ENCODE measurements at regions not wholly inside any gene's neighbourhood (a gene's known extent, or its start where the extent isn't known, plus 50 kb on each side); places are given as distances from the start of the nearest gene placed in this dataset.

- TF ChIP-seq CTCF (IDR thresholded peaks at IDR 0.05) = no peak
- TF ChIP-seq POLR2A (IDR thresholded peaks at IDR 0.05) = no peak
- H3K4me1 ChIP-seq = no peaks in the 10 kb centered on the region
- H3K4me3 ChIP-seq = no peak overlapping the region
- intact Hi-C loops (cut with DNase I) = no loop called here
- H3K36me3 ChIP-seq = no peaks in the 10 kb centered on the region
- WGBS, 2 donors = 76 to 95% methylated on average over 7 of the region's 7 CpGs
- no peak for DNase-seq
- H3K9me3 ChIP-seq = no peaks in the 10 kb centered on the region
- H3K27me3 ChIP-seq = no peaks in the 10 kb centered on the region
- no peak overlapping the region for H3K27ac ChIP-seq
Measured at GRCh38 chr3:55413236-55413635, 73.9 kb downstream of the WNT5A start.

GRCh38 chr3:55412545-55412944, 74.6 kb downstream of the WNT5A start:
- no peaks in the 10 kb centered on the region for H3K9me3 ChIP-seq

GRCh38 chr3:55409806-55410205, 77.3 kb downstream of the WNT5A start:
- H3K4me1 ChIP-seq = no peaks in the 10 kb centered on the region
- intact Hi-C loops (cut with DNase I) = no loop called here
- DNase-seq = no peak
- peaks cover 0 to 3% (median 0%) of the 10 kb centered on the region in 3 donors for H3K9me3 ChIP-seq
- H3K27me3 ChIP-seq = no peaks in the 10 kb centered on the region
- no peak overlapping the region for H3K4me3 ChIP-seq
- WGBS, 2 donors = 89 to 100% methylated on average over 2 of the region's 2 CpGs
- no peaks in the 10 kb centered on the region for H3K36me3 ChIP-seq
- TF ChIP-seq POLR2A (IDR thresholded peaks at IDR 0.05) = no peak
- no peak for TF ChIP-seq CTCF (IDR thresholded peaks at IDR 0.05)
- no peak overlapping the region for H3K27ac ChIP-seq

More at GRCh38 chr3:55412545-55412944, 74.6 kb downstream of the WNT5A start:
- TF ChIP-seq POLR2A (IDR thresholded peaks at IDR 0.05) = no peak
- TF ChIP-seq CTCF (IDR thresholded peaks at IDR 0.05) = no peak
- no peaks in the 10 kb centered on the region for H3K4me1 ChIP-seq
- H3K27ac ChIP-seq = no peak overlapping the region
- H3K4me3 ChIP-seq = no peak overlapping the region
- intact Hi-C loops (cut with DNase I) = no loop called here
- no peaks in the 10 kb centered on the region for H3K27me3 ChIP-seq
- 82 to 85% methylated on average over 4 of the region's 4 CpGs for WGBS, 2 donors
- H3K36me3 ChIP-seq = no peaks in the 10 kb centered on the region
- no peak for DNase-seq

GRCh38 chr3:55408193-55408826, 78.8 kb downstream of the WNT5A start:
- TF ChIP-seq CTCF (IDR thresholded peaks at IDR 0.05) (no peak), POLR2A (IDR thresholded peaks at IDR 0.05) (no peak)
- 83 to 85% methylated on average over 3 of the region's 3 CpGs for WGBS, 2 donors
- Histone ChIP-seq H3K9me3 (peaks cover 0 to 3% (median 0%) of the 10 kb centered on the region in 3 donors), H3K27me3 (no peaks in the 10 kb centered on the region), H3K4me3 (no peak overlapping the region), H3K27ac (no peak overlapping the region), H3K4me1 (no peaks in the 10 kb centered on the region), H3K36me3 (no peaks in the 10 kb centered on the region)
- intact Hi-C loops (cut with DNase I) = no loop called here
- DNase-seq = no peak

- intact Hi-C loops (cut with DNase I) = no loop called here
- H3K36me3 ChIP-seq = no peaks in the 10 kb centered on the region
- WGBS, 2 donors = 100% methylated on average over 1 of the region's 1 CpG; no CpG with 5 or more reads in 1 of the 2 donors
Measured at GRCh38 chr3:55407426-55407820, 79.7 kb downstream of the WNT5A start.

More at GRCh38 chr3:55407426-55407820, 79.7 kb downstream of the WNT5A start:
- TF ChIP-seq CTCF (IDR thresholded peaks at IDR 0.05) (no peak), POLR2A (IDR thresholded peaks at IDR 0.05) (no peak)
- Histone ChIP-seq H3K9me3 (peaks cover 0 to 3% (median 0%) of the 10 kb centered on the region in 3 donors), H3K4me1 (no peaks in the 10 kb centered on the region), H3K27me3 (no peaks in the 10 kb centered on the region), H3K4me3 (no peak overlapping the region), H3K27ac (no peak overlapping the region)
- DNase-seq = no peak
